Lower lobe of right lung (tissue), 2 donors: ENCODE measurements at regions not wholly inside any gene's neighbourhood (a gene's known extent, or its start where the extent isn't known, plus 50 kb on each side); places are given as distances from the start of the nearest gene placed in this dataset.
"Not testable (repeated sequence)": the region's sequence is repeated elsewhere in the genome, so short reads cannot be mapped to it uniquely, and the experiment has no call there.

Experiments
- ATAC-seq, 2 donors: fragments of 200-7000 bp; cut with Tn5 transposase; one replicate each; pipeline ENCODE4 v1.9.1; 2020 to 2022; ENCODE audit warnings: mild to moderate bottlenecking in 2 of 2, moderate library complexity in 2 of 2
- DNase-seq: peaks from one replicate; pipeline ENCODE4 v3.0.0-alpha.2; 2020
- H3K27ac ChIP-seq: fragments of 200-600 bp; one replicate; pipeline ENCODE4 v1.8.0; 2022
- H3K27me3 ChIP-seq: fragments of 200-600 bp; one replicate; pipeline ENCODE4 v1.8.0; 2022; ENCODE audit warnings: low read depth
- H3K36me3 ChIP-seq: fragments of 200-600 bp; one replicate; pipeline ENCODE4 v1.8.0; 2022; ENCODE audit warnings: mild to moderate bottlenecking
- H3K4me1 ChIP-seq: fragments of 200-600 bp; one replicate; pipeline ENCODE4 v1.8.0; 2022
- H3K4me3 ChIP-seq: fragments of 200-600 bp; one replicate; pipeline ENCODE4 v1.8.0; 2022; ENCODE audit warnings: mild to moderate bottlenecking
- H3K9me3 ChIP-seq: fragments of 200-600 bp; one replicate; pipeline ENCODE4 v1.8.0; 2022
- intact Hi-C: fragments of 100-400 bp; cut with DNase I; formaldehyde crosslinking; loops from one replicate; pipeline ENCODE4 v1.11.0; 2022
- TF ChIP-seq, protein P1 (sequence below): fragments of 200-600 bp; IDR thresholded peaks from one replicate; pipeline ENCODE4 v1.8.0; 2022; ENCODE audit warnings: antibody characterized with exemption, mild to moderate bottlenecking
- donor health status: DM: no; HTN: yes; CAD: no; lungs with severe emphysema.

- H3K4me3 ChIP-seq, H3K27ac ChIP-seq, H3K9me3 ChIP-seq, H3K36me3 ChIP-seq, DNase-seq, intact Hi-C loops, H3K4me1 ChIP-seq, ATAC-seq, H3K27me3 ChIP-seq: not testable (repeated sequence)
Observed at GRCh38 chr4:190118519-190118918, 54.2 kb downstream of the DBET start.

- not testable (repeated sequence) for H3K27me3 ChIP-seq, H3K4me3 ChIP-seq
- ATAC-seq: peak; percentile 41 to 60
Observed at GRCh38 chr4:190119474-190119873, 54.1 kb upstream of the DUX4 start.

GRCh38 chr4:190120111-190120514, 53.5 kb upstream of the DUX4 start:
- H3K27me3 ChIP-seq, intact Hi-C loops, H3K4me3 ChIP-seq, H3K9me3 ChIP-seq, H3K27ac ChIP-seq, H3K36me3 ChIP-seq, DNase-seq, H3K4me1 ChIP-seq: not testable (repeated sequence)
- peak; percentile 31 to 59 for ATAC-seq

More at GRCh38 chr4:190119474-190119873, 54.1 kb upstream of the DUX4 start:
- intact Hi-C loops, H3K27ac ChIP-seq, H3K4me1 ChIP-seq, DNase-seq, H3K9me3 ChIP-seq, H3K36me3 ChIP-seq: not testable (repeated sequence)

GRCh38 chr4:190120537-190121001, 53.0 kb upstream of the DUX4 start:
- peak; percentile 45 to 61 for ATAC-seq
- H3K9me3 ChIP-seq, H3K27ac ChIP-seq, H3K36me3 ChIP-seq, H3K27me3 ChIP-seq, H3K4me3 ChIP-seq, DNase-seq, H3K4me1 ChIP-seq, intact Hi-C loops: not testable (repeated sequence)

GRCh38 chr4:190121076-190121671, 52.4 kb upstream of the DUX4 start:
- not testable (repeated sequence) for DNase-seq, H3K36me3 ChIP-seq
- peak in 1 of 2 donors; percentile 17 for ATAC-seq

DNA sequence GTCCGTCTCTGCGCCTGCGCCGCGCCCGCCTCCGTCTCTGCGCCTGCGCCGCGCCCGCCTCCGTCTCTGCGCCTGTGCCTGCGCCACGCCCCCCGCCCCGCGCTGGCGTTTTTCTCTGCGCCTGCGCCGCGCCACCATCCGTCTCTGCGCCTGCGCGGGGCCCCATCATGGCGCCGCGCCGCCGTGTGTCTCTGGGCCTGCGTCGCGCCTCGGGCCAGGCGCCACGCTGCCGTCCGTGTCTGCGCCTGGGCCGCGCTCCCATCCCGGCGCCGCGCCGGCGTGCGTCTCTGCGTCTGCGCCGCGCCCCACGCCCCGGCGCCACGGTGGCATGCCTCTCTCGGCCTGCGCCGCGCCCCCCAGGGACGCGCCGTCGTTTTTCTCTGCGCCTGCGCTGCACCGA, 51.8 kb upstream of the DUX4 start:
- TF ChIP-seq, protein P1, sequence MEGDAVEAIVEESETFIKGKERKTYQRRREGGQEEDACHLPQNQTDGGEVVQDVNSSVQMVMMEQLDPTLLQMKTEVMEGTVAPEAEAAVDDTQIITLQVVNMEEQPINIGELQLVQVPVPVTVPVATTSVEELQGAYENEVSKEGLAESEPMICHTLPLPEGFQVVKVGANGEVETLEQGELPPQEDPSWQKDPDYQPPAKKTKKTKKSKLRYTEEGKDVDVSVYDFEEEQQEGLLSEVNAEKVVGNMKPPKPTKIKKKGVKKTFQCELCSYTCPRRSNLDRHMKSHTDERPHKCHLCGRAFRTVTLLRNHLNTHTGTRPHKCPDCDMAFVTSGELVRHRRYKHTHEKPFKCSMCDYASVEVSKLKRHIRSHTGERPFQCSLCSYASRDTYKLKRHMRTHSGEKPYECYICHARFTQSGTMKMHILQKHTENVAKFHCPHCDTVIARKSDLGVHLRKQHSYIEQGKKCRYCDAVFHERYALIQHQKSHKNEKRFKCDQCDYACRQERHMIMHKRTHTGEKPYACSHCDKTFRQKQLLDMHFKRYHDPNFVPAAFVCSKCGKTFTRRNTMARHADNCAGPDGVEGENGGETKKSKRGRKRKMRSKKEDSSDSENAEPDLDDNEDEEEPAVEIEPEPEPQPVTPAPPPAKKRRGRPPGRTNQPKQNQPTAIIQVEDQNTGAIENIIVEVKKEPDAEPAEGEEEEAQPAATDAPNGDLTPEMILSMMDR: no peak
- Histone ChIP-seq H3K27me3 (no peaks in the 10 kb centered on the region), H3K4me1 (no peaks in the 10 kb centered on the region), H3K9me3 (no peaks in the 10 kb centered on the region), H3K4me3 (no peak overlapping the region), H3K36me3 (no peaks in the 10 kb centered on the region), H3K27ac (no peak overlapping the region)
- DNase-seq (no peak), ATAC-seq (peak; percentile 34 to 50)
- intact Hi-C loops: no loop called here

More at GRCh38 chr4:190121076-190121671, 52.4 kb upstream of the DUX4 start:
- H3K4me3 ChIP-seq, intact Hi-C loops, H3K4me1 ChIP-seq, H3K27ac ChIP-seq, H3K27me3 ChIP-seq, H3K9me3 ChIP-seq: not testable (repeated sequence)

- intact Hi-C loops: not testable (repeated sequence)
- ATAC-seq: peak; percentile 39 to 64
Observed at GRCh38 chr4:190122161-190123142, 51.1 kb upstream of the DUX4 start.

More at GRCh38 chr4:190122161-190123142, 51.1 kb upstream of the DUX4 start:
- not testable (repeated sequence) for H3K27ac ChIP-seq, H3K9me3 ChIP-seq, H3K27me3 ChIP-seq, DNase-seq, H3K4me3 ChIP-seq, H3K36me3 ChIP-seq, H3K4me1 ChIP-seq
